HCT116 (cell line): ENCODE measurements at regions not wholly inside any gene's neighbourhood (a gene's known extent, or its start where the extent isn't known, plus 50 kb on each side); places are given as distances from the start of the nearest gene placed in this dataset.

Source experiments
- ATAC-seq: fragments of 200-7000 bp; cut with Tn5 transposase; 2 replicates; pipeline ENCODE4 v1.9.1; 2020; ENCODE audit warnings: mild to moderate bottlenecking, moderate library complexity
- BruUV-seq: library from RNA; stranded (reverse); fragments of 400-500 nt; replicated peaks from 2 replicates; lab custom pipeline; 2021; lab: Mats Ljungman, UMichigan
- CTCF ChIA-PET: fragments of 300-600 bp; sonication (Branson Sonifier 250); formaldehyde crosslinking; loops from one replicate; lab custom pipeline; 2021; ENCODE audit warnings: antibody characterized with exemption; lab: Charles Lee
- POLR2A ChIA-PET: fragments of 300-600, 350-600 bp; sonication (Branson Sonifier 250); formaldehyde crosslinking; loops from one replicate; lab custom pipeline; 2021; ENCODE audit warnings: antibody characterized with exemption; lab: Charles Lee
- RAD21 ChIA-PET, 2 experiments: fragments of 300-600 bp; sonication (Branson Sonifier 250); formaldehyde crosslinking; loops; one replicate each; lab custom pipeline; 2023; ENCODE audit warnings: low total read pairs in 2 of 2; ENCODE audit not compliant: uncharacterized antibody in 2 of 2, unreplicated experiment in 2 of 2, low non-redundant PET in 1 of 2; lab: Charles Lee
- DNase-seq: peaks from one replicate; pipeline ENCODE4 v3.0.0-alpha.2; 2010; ENCODE audit warnings: low read depth, low spot score
- H2AFZ ChIP-seq: fragments of 200-600 bp; shearing (Covaris generic), sonication (generic); 2 replicates; pipeline ENCODE4 v1.6.1; 2017; ENCODE audit warnings: low read depth, mixed run types, mixed read lengths, antibody characterized with exemption, low read length; ENCODE audit not compliant: poor library complexity, severe bottlenecking
- H3K27ac ChIP-seq: 2 replicates; pipeline ENCODE4 v1.5.1; 2012; ENCODE audit warnings: low read depth, low read length
- H3K27me3 ChIP-seq: fragments of 200-600 bp; sonication (generic); 2 replicates; pipeline ENCODE4 v1.6.1; 2016; ENCODE audit warnings: mixed run types, low read length, mixed read lengths; ENCODE audit not compliant: insufficient read depth
- H3K36me3 ChIP-seq, 2 experiments: fragments of 200-500 bp in 1 of 2; fragments of 200-600 bp in 1 of 2; sonication (Bioruptor generic) in 1 of 2; sonication (generic) in 1 of 2; 2 replicates each; pipeline versions ENCODE4 v1.5.1 to v1.6.1; 2014 to 2016; ENCODE audit warnings: low read length in 2 of 2, inconsistent platforms in 1 of 2, mixed read lengths in 1 of 2, mixed run types in 1 of 2; ENCODE audit not compliant: insufficient read depth in 2 of 2, control insufficient read depth in 1 of 2
- H3K4me1 ChIP-seq, 2 experiments: fragments of 200-600 bp in 1 of 2; sonication (generic) in 1 of 2; 2 replicates each; pipeline versions ENCODE4 v1.5.1 to v1.6.1; 2012 to 2017; ENCODE audit warnings: low read length in 2 of 2, inconsistent platforms in 1 of 2, mild to moderate bottlenecking in 1 of 2, mixed read lengths in 1 of 2, mixed run types in 1 of 2, moderate library complexity in 1 of 2; ENCODE audit not compliant: insufficient read depth in 2 of 2, control insufficient read depth in 1 of 2
- H3K4me2 ChIP-seq: fragments of 200-600 bp; sonication (generic); 2 replicates; pipeline ENCODE4 v1.6.1; 2017; ENCODE audit warnings: mixed run types, low read length, mixed read lengths
- H3K4me3 ChIP-seq, 2 experiments: fragments of 200-600 bp in 1 of 2; sonication (generic) in 1 of 2; replicated peaks in 1 of 2; 2 replicates each; pipeline ENCODE4 v1.5.1; 2011 to 2016; ENCODE audit warnings: low read length in 2 of 2, control low read depth in 1 of 2, low read depth in 1 of 2, mild to moderate bottlenecking in 1 of 2, mixed read lengths in 1 of 2, mixed run types in 1 of 2
- H3K79me2 ChIP-seq: fragments of 200-600 bp; sonication (generic); 2 replicates; pipeline ENCODE4 v1.6.1; 2017; ENCODE audit warnings: mild to moderate bottlenecking, mixed run types, low read length, moderate library complexity, mixed read lengths; ENCODE audit not compliant: insufficient read depth
- H3K9ac ChIP-seq: fragments of 200-600 bp; sonication (generic); 2 replicates; pipeline ENCODE4 v1.6.1; 2016; ENCODE audit warnings: low read length, mixed read lengths
- H3K9me2 ChIP-seq: fragments of 200-600 bp; sonication (generic), shearing (Covaris generic); 2 replicates; pipeline ENCODE4 v1.6.1; 2017; ENCODE audit warnings: mixed run types, mild to moderate bottlenecking, moderate library complexity; ENCODE audit not compliant: insufficient read depth
- H3K9me3 ChIP-seq, 2 experiments: fragments of 200-500 bp in 1 of 2; fragments of 200-600 bp in 1 of 2; sonication (Bioruptor generic) in 1 of 2; sonication (generic) in 1 of 2; 2 replicates each; pipeline ENCODE4 v1.6.1; 2014 to 2017; ENCODE audit warnings: low read length in 2 of 2, mixed read lengths in 2 of 2, inconsistent platforms in 1 of 2, low read depth in 1 of 2, mild to moderate bottlenecking in 1 of 2, mixed run types in 1 of 2, moderate library complexity in 1 of 2; ENCODE audit not compliant: control insufficient read depth in 1 of 2, insufficient read depth in 1 of 2
- H4K20me1 ChIP-seq: fragments of 200-600 bp; sonication (generic), shearing (Covaris generic); 2 replicates; pipeline ENCODE4 v1.6.1; 2017; ENCODE audit warnings: mixed run types, mild to moderate bottlenecking, moderate library complexity; ENCODE audit not compliant: insufficient read depth
- ATF3 ChIP-seq: IDR thresholded peaks from 2 replicates; pipeline ENCODE4 v1.6.1; 2012
- CBX3 ChIP-seq: IDR thresholded peaks from 2 replicates; pipeline ENCODE4 v1.6.1; 2012; ENCODE audit warnings: low read depth
- CEBPB ChIP-seq: IDR thresholded peaks from 2 replicates; pipeline ENCODE4 v1.6.1; 2012; ENCODE audit warnings: low read depth
- CTCF ChIP-seq, 3 experiments: fragments of 200-600 bp in 1 of 3; sonication (generic) in 1 of 3; IDR thresholded peaks in 2 of 3; conservative IDR thresholded peaks in 1 of 3; 2 replicates each; pipeline ENCODE4 v1.5.1; 2012 to 2017; ENCODE audit warnings: low read depth in 2 of 3, low read length in 2 of 3, antibody characterized with exemption in 1 of 3, borderline replicate concordance in 1 of 3, control low read depth in 1 of 3, mild to moderate bottlenecking in 1 of 3, mixed read lengths in 1 of 3, mixed run types in 1 of 3, moderate library complexity in 1 of 3; ENCODE audit not compliant: insufficient read depth in 1 of 3
- EZH2phosphoT487 ChIP-seq: fragments of 200-600 bp; IDR thresholded peaks from 2 replicates; pipeline ENCODE4 v1.6.1; 2018; ENCODE audit warnings: antibody characterized with exemption, borderline replicate concordance
- MAX ChIP-seq: IDR thresholded peaks from 2 replicates; pipeline ENCODE4 v1.6.1; 2012
- POLR2A ChIP-seq: IDR thresholded peaks from 2 replicates; pipeline ENCODE4 v1.7.0; 2011; ENCODE audit warnings: borderline replicate concordance; ENCODE audit not compliant: insufficient read depth, insufficient read length; ENCODE audit errors: extremely low read depth
- POLR2AphosphoS5 ChIP-seq: IDR thresholded peaks from 2 replicates; pipeline ENCODE4 v1.6.1; 2011; ENCODE audit warnings: mild to moderate bottlenecking, low read depth, low read length, moderate library complexity
- RAD21 ChIP-seq: IDR thresholded peaks from 2 replicates; pipeline ENCODE4 v1.6.1; 2012; ENCODE audit warnings: low read depth, mild to moderate bottlenecking
- REST ChIP-seq: IDR thresholded peaks from 2 replicates; pipeline ENCODE4 v1.6.1; 2012; ENCODE audit warnings: low read depth
- SP1 ChIP-seq: IDR thresholded peaks from 2 replicates; pipeline ENCODE4 v1.6.1; 2012; ENCODE audit warnings: low read depth
- SRF ChIP-seq: IDR thresholded peaks from 2 replicates; pipeline ENCODE4 v1.6.1; 2012; ENCODE audit warnings: low read depth
- TCF7L2 ChIP-seq: IDR thresholded peaks from 2 replicates; pipeline ENCODE4 v1.7.0; 2011; ENCODE audit warnings: borderline replicate concordance, inconsistent platforms; ENCODE audit not compliant: insufficient read depth, insufficient read length; ENCODE audit errors: extremely low read depth
- YY1 ChIP-seq: IDR thresholded peaks from 2 replicates; pipeline ENCODE4 v1.6.1; 2011; ENCODE audit warnings: low read length, low read depth, moderate library complexity, mild to moderate bottlenecking; ENCODE audit not compliant: insufficient replicate concordance; ENCODE audit errors: extremely low read depth
- ZBTB33 ChIP-seq: IDR thresholded peaks from 2 replicates; pipeline ENCODE4 v1.6.1; 2011; ENCODE audit warnings: mild to moderate bottlenecking, low read length, moderate library complexity; ENCODE audit not compliant: insufficient replicate concordance; ENCODE audit errors: extremely low read depth
- intact Hi-C: fragments of 100-400 bp; cut with micrococcal nuclease; formaldehyde crosslinking; loops from 2 replicates; pipeline ENCODE4 v1.10.0; 2022

- TF ChIP-seq MAX = no peak
- TF ChIP-seq CBX3 = no peak
- TF ChIP-seq EZH2phosphoT487 = no peak
- TF ChIP-seq ZBTB33 = no peak
- no peak for TF ChIP-seq POLR2AphosphoS5
- no peak for TF ChIP-seq TCF7L2
- no peak for TF ChIP-seq CEBPB
- TF ChIP-seq SRF = no peak
These were observed 193.2 kb upstream of the KIF2A start (continued) for GRCh38 chr5:62112689-62113228.

GRCh38 chr5:62115014-62115413 is 191.0 kb upstream of the KIF2A start:
- H4K20me1 ChIP-seq = no peaks in the 10 kb centered on the region
- RAD21 ChIA-PET = no interaction called here

More at GRCh38 chr5:62115014-62115413, 191.0 kb upstream of the KIF2A start:
- intact Hi-C loops = no loop called here
- H2AFZ ChIP-seq = no peak overlapping the region
- H3K9me2 ChIP-seq = no peaks in the 10 kb centered on the region
- ATAC-seq (no peak), DNase-seq (no peak)
- no TSS peak for BruUV-seq
- H3K36me3 ChIP-seq = no peaks in the 10 kb centered on the region
- ChIA-PET POLR2A (no interaction called here), CTCF (no interaction called here)
- H3K4me3 ChIP-seq = no peak overlapping the region
- H3K9ac ChIP-seq = no peak overlapping the region
- H3K4me1 ChIP-seq = no peaks in the 10 kb centered on the region
- H3K79me2 ChIP-seq = no peaks in the 10 kb centered on the region
- H3K27me3 ChIP-seq = peaks cover 56% of the 10 kb centered on the region
- H3K9me3 ChIP-seq = no peaks in the 10 kb centered on the region
- TF ChIP-seq RAD21 = no peak
- no peak for TF ChIP-seq ATF3
- TF ChIP-seq SRF = no peak
- TF ChIP-seq SP1 = no peak
- TF ChIP-seq MAX = no peak
- TF ChIP-seq CBX3 = no peak
- TF ChIP-seq POLR2A = no peak
- no peak for TF ChIP-seq YY1
- TF ChIP-seq CTCF (IDR thresholded peaks at IDR 0.05 in 2 of 3, conservative IDR thresholded peaks at IDR 0.05 in 1 of 3; ENCODE audit: borderline replicate concordance in 1 of 3, insufficient read depth in 1 of 3, low read depth in 2 of 3, low read length in 2 of 3) = no peak
- no peak for TF ChIP-seq POLR2AphosphoS5
- TF ChIP-seq REST = no peak
- H3K4me2 ChIP-seq = no peak overlapping the region
- H3K27ac ChIP-seq = no peak overlapping the region
